Esophagus squamous epithelium (tissue), 5 donors: ENCODE measurements at regions not wholly inside any gene's neighbourhood (a gene's known extent, or its start where the extent isn't known, plus 50 kb on each side); places are given as distances from the start of the nearest gene placed in this dataset.

Source experiments
- DNase-seq: peaks from one replicate; lab custom pipeline; 2025; lab: John Stamatoyannopoulos, UW
- H3K27ac ChIP-seq, 4 donors: fragments of 200-600 bp; sonication (generic); one replicate each; pipeline ENCODE4 v1.5.1; 2016 to 2019; ENCODE audit warnings: mild to moderate bottlenecking in 1 of 4
- H3K27me3 ChIP-seq, 4 donors: fragments of 200-600 bp; sonication (generic); 1 replicate in 3 of 4; 2 replicates in 1 of 4; pipeline versions ENCODE4 v1.5.1 to v1.6.0; 2017 to 2021; ENCODE audit warnings: antibody characterized with exemption in 1 of 4
- H3K36me3 ChIP-seq, 3 donors: fragments of 200-600 bp; sonication (generic); one replicate each; pipeline ENCODE4 v1.5.1; 2016 to 2019
- H3K4me1 ChIP-seq, 3 donors: fragments of 200-600 bp; sonication (generic); one replicate each; pipeline ENCODE4 v1.5.1; 2017 to 2019
- H3K4me3 ChIP-seq, 4 donors: fragments of 200-600 bp; sonication (generic); 1 replicate in 3 of 4; 2 replicates in 1 of 4; pipeline ENCODE4 v1.5.1; 2016 to 2019; ENCODE audit warnings: mild to moderate bottlenecking in 2 of 4, moderate library complexity in 1 of 4
- H3K9me3 ChIP-seq, 3 donors: fragments of 200-600 bp; sonication (generic); one replicate each; pipeline ENCODE4 v1.5.1; 2016 to 2019
- CTCF ChIP-seq, 6 experiments: fragments of 450-650 bp in 4 of 6; fragments of 200-600 bp in 2 of 6; sonication (generic) in 2 of 6; IDR thresholded peaks; one replicate each; pipeline ENCODE4 v1.5.1; 2016 to 2019; ENCODE audit warnings: antibody characterized with exemption in 6 of 6, mild to moderate bottlenecking in 4 of 6, moderate library complexity in 4 of 6
- POLR2A ChIP-seq, 4 donors: fragments of 450-650 bp; IDR thresholded peaks; one replicate each; pipeline ENCODE4 v1.6.1; 2017; ENCODE audit warnings: antibody characterized with exemption in 4 of 4, mild to moderate bottlenecking in 4 of 4, moderate library complexity in 3 of 4
- WGBS, 2 donors: methylation state at CpG; one replicate each; pipeline ENCODE4 v1.1.5; 2018; 5-methylcytosine and 5-hydroxymethylcytosine counted together
- intact Hi-C: fragments of 100-400 bp; cut with DNase I; formaldehyde crosslinking; loops from one replicate; pipeline ENCODE4 v1.15.0; 2022
- donor health status: DM: yes; HTN: yes; CAD: no.

GRCh38 chr15:69929905-69930630 is 167.6 kb downstream of the TLE3 start:
- Histone ChIP-seq H3K9me3 (peaks cover 0 to 10% (median 9%) of the 10 kb centered on the region in 3 donors), H3K4me1 (no peaks in the 10 kb centered on the region), H3K27me3 (peaks cover 0 to 54% (median 0%) of the 10 kb centered on the region in 4 donors), H3K27ac (no peak overlapping the region), H3K36me3 (no peaks in the 10 kb centered on the region), H3K4me3 (no peak overlapping the region)
- no peak for TF ChIP-seq POLR2A (IDR thresholded peaks at IDR 0.05)
- DNase-seq, result no peak
- intact Hi-C loops, result no loop called here
- 75 to 81% methylated on average over 10 of the region's 10 CpGs for WGBS, 2 donors

DNA sequence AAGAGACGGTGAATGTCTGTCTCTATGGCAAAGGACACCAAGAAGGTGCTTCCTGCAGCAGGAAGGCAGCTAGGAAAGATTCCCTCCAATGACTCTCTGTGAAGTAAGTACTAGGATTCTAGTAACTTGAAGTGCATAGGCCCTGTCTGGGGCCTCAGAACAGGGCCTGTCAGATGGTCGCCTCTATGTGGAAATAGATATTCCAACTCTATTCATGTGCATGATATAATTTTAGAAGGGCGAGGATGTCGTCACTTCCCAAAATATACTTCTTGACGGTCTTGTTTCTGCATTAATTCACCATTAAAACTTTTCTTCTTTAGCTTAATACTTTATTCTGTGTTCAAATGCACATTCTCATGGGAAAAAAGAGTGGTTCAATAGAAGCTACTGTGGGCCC is 167.0 kb downstream of the TLE3 start:
- no peak for TF ChIP-seq CTCF (IDR thresholded peaks at IDR 0.05)
- no peak for TF ChIP-seq POLR2A (IDR thresholded peaks at IDR 0.05)
- Histone ChIP-seq H3K4me1 (no peaks in the 10 kb centered on the region), H3K27ac (no peak overlapping the region), H3K4me3 (no peak overlapping the region), H3K36me3 (no peaks in the 10 kb centered on the region), H3K9me3 (peaks cover 0 to 11% (median 2%) of the 10 kb centered on the region in 3 donors), H3K27me3 (peaks cover 0 to 57% (median 0%) of the 10 kb centered on the region in 4 donors)
- 80 to 89% methylated on average over 5 of the region's 5 CpGs for WGBS, 2 donors
- intact Hi-C loops, result no loop called here
- DNase-seq, result no peak

DNA sequence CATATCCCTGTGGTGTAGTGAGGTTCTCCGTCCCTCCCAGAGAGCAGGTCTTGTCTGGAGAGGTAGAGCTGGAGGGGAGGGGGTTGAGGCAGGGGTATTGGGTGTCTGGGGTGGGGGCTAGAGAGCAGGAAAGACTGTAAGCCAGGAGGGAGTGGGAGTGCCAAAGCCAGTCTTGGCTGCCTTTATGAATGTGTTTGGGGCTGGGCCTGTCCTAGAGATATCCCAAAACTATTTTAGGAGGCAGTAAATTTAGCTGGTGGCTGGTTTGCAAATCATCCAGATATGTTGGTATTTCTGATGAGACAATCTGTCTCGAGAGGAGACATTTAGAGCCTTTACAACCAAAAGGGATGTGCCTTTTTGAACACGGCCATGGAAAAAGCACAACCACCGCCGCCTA is 166.6 kb downstream of the TLE3 start:
- TF ChIP-seq CTCF (IDR thresholded peaks at IDR 0.05) (no peak), POLR2A (IDR thresholded peaks at IDR 0.05) (no peak)

GRCh38 chr15:69934607-69935006 is 163.1 kb downstream of the TLE3 start:
- peaks cover 0 to 13% (median 0%) of the 10 kb centered on the region in 3 donors for H3K9me3 ChIP-seq
- no peak for DNase-seq
- intact Hi-C loops, result no loop called here
- H3K36me3 ChIP-seq, result no peaks in the 10 kb centered on the region
- H3K27ac ChIP-seq, result no peak overlapping the region
- 68 to 77% methylated on average over 3 of the region's 4 CpGs for WGBS, 2 donors
- H3K4me1 ChIP-seq, result no peaks in the 10 kb centered on the region
- H3K27me3 ChIP-seq, result peaks cover 0 to 37% (median 0%) of the 10 kb centered on the region in 4 donors
- TF ChIP-seq CTCF (IDR thresholded peaks at IDR 0.05) (no peak), POLR2A (IDR thresholded peaks at IDR 0.05) (no peak)
- H3K4me3 ChIP-seq, result no peak overlapping the region

More for the DNA sequence above, 166.6 kb downstream of the TLE3 start:
- no peak for DNase-seq
- 70 to 84% methylated on average over 5 of the region's 5 CpGs for WGBS, 2 donors
- Histone ChIP-seq H3K4me3 (no peak overlapping the region), H3K27me3 (peaks cover 0 to 56% (median 0%) of the 10 kb centered on the region in 4 donors), H3K27ac (no peak overlapping the region), H3K9me3 (peaks cover 0 to 13% (median 0%) of the 10 kb centered on the region in 3 donors), H3K36me3 (no peaks in the 10 kb centered on the region), H3K4me1 (no peaks in the 10 kb centered on the region)
- intact Hi-C loops, result no loop called here

DNA sequence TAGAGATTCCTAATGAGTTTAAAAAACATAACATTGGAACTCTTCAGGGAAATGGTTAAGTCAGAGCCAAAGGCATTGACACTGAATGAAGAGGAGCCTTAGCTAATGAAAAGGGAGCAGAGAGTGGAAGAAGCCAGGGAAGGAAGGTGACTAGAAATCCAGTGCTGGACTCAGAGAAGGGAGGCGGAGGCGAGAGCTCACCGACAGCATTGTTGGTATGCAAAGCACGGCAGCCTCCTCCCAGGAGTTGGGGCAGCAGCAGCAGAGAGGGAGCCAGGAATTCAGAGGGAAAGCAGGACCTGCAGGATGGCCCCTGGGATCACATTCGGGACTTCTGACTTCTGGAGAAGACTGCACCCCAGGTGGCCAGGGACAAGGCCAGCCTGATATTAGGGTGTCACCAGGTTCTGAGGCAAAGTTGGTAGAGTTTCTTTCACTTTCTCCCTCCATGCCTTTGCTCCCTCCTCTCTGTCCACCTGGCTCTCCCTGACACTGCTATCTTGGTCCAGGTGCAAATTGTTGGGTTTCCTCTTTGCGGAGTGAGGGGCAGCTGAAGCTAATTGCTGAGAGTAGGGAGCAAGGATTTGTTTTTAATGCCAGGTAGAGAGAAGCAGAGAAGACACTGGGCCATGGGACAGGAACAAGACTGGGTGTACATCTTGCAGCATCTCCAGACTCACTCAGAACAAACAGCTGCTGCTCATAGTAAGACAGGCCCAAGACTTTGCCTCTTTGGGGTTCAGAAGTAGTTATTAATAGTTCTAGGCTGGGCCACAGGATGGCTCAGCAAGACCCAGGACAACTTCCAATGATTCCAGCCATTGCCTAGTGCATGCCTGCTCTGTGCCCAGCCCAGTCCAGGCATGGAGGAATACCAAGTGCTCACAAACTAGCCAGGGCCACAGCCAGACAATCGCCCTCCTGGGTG is 157.9 kb downstream of the TLE3 start:
- WGBS, 2 donors, result 68 to 88% methylated on average over 5 of the region's 7 CpGs
- H3K4me3 ChIP-seq, result no peak overlapping the region

More for the DNA sequence above, 157.9 kb downstream of the TLE3 start:
- Histone ChIP-seq H3K27me3 (peaks cover 0 to 39% (median 0%) of the 10 kb centered on the region in 4 donors), H3K27ac (no peak overlapping the region), H3K4me1 (peaks cover 0 to 6% (median 0%) of the 10 kb centered on the region in 3 donors), H3K36me3 (no peaks in the 10 kb centered on the region), H3K9me3 (peaks cover 0 to 11% (median 0%) of the 10 kb centered on the region in 3 donors)
- intact Hi-C loops, result no loop called here
- TF ChIP-seq POLR2A (IDR thresholded peaks at IDR 0.05), result no peak
- TF ChIP-seq CTCF (IDR thresholded peaks at IDR 0.05), result no peak
- no peak for DNase-seq
